GM12874 (cell line): ENCODE measurements at regions not wholly inside any gene's neighbourhood (a gene's known extent, or its start where the extent isn't known, plus 50 kb on each side); places are given as distances from the start of the nearest gene placed in this dataset.

Experiments
- CTCF ChIP-seq: IDR thresholded peaks from 2 replicates; pipeline ENCODE4 v1.5.1; 2011; ENCODE audit warnings: low read depth, mild to moderate bottlenecking, control low read depth, low read length, moderate library complexity; ENCODE audit not compliant: insufficient read depth

GRCh38 chr1:199310708-199311107 is 671.9 kb downstream of the PTPRC start:
- no peak for TF ChIP-seq CTCF

GRCh38 chr1:199311478-199312262 is 672.8 kb downstream of the PTPRC start:
- TF ChIP-seq CTCF, result no peak

GRCh38 chr1:199312626-199313025 is 673.8 kb downstream of the PTPRC start:
- no peak for TF ChIP-seq CTCF

- TF ChIP-seq CTCF, result no peak
Measured at GRCh38 chr1:199313444-199313843, 674.6 kb downstream of the PTPRC start.

- no peak for TF ChIP-seq CTCF
Measured at GRCh38 chr1:199319341-199319740, 680.5 kb downstream of the PTPRC start.

GRCh38 chr1:199322278-199322677 is 683.4 kb downstream of the PTPRC start:
- TF ChIP-seq CTCF, result no peak

- TF ChIP-seq CTCF, result no peak
Measured at GRCh38 chr1:199333180-199333579, 694.3 kb upstream of the NR5A2 start.

- no peak for TF ChIP-seq CTCF
Measured at GRCh38 chr1:199335496-199335895, 692.0 kb upstream of the NR5A2 start.
